ENCODE measurements at regions not wholly inside any gene's neighbourhood (a gene's known extent, or its start where the extent isn't known, plus 50 kb on each side); places are given as distances from the start of the nearest gene placed in this dataset.

DNA sequence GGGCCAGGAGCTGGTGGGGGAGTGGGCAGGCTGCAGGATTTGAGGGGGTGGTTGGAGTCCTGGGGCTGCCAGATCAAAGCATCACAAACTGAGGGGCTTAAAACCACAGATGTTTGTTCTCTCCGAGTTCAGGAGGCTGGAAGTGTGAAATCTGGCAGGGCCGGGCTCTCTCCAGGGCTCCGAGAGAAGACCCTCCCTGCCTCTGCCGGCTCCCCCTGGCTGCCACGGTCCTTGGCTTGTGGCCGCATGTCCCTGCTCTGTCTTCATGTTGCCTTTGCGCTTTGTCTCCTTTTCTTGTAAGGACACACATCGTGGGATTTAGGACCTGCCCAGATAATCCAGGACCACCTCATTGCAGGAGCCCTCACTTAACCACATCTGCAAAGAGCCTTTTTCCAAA lies 139.8 kb upstream of the GSE1 start:
- no peak overlapping the region for H2BK12ac ChIP-seq (ENCODE audit: insufficient read length, low read depth, low read length)
- no peak overlapping the region for H4K91ac ChIP-seq (ENCODE audit: insufficient read length, low read depth, low read length)
- H3T11ph ChIP-seq (ENCODE audit: low read length): no peak overlapping the region
- H3K79me2 ChIP-seq (ENCODE audit: insufficient read depth, low read length): no peaks in the 10 kb centered on the region
- Mint-ChIP-seq H3K4me1 (peaks cover 21 to 34% of the 10 kb centered on the region in 2 experiments), H3K27ac (0 out of 7 replicates have a peak overlapping the region, but pooled peaks of 1 of the 3 experiments have one; percentile 48), H3K9me3 (no peaks in the 10 kb centered on the region), H3K4me3 (peak overlapping the region in 1 of 2 experiments; percentile 40; a peak in 1 of 5 replicates), H3K36me3 (ENCODE audit: insufficient read depth in 1 of 3, low read depth in 3 of 3) (no peaks in the 10 kb centered on the region; a peak in 1 of 7 replicates), H3K27me3 (ENCODE audit: low read depth) (peaks cover 11% of the 10 kb centered on the region)
- H2BK15ac ChIP-seq (ENCODE audit: low read depth, low read length): no peak overlapping the region
- H2BK5ac ChIP-seq (ENCODE audit: insufficient read length, low read length): no peak overlapping the region
- no peak overlapping the region for H2BK20ac ChIP-seq (ENCODE audit: low read depth, low read length, poor library complexity, severe bottlenecking)
- H3K27me3 ChIP-seq (ENCODE audit: insufficient read depth, low read length): no peaks in the 10 kb centered on the region
- H3K4me2 ChIP-seq (ENCODE audit: insufficient read depth, insufficient read length, low read length): no peak overlapping the region
- H3K4ac ChIP-seq (ENCODE audit: low read depth, low read length): no peak overlapping the region
- H3K23ac ChIP-seq (ENCODE audit: insufficient read length, low read depth, low read length): no peak overlapping the region
- H4K20me1 ChIP-seq (ENCODE audit: control insufficient read depth, insufficient read depth, insufficient read length): no peaks in the 10 kb centered on the region
- no peaks in the 10 kb centered on the region; the same call in 1 of the 2 replicates for H3K4me1 ChIP-seq (ENCODE audit: insufficient read depth, low read length)
- H3K56ac ChIP-seq (ENCODE audit: insufficient read length, low read depth, low read length): no peak overlapping the region
- H2BK120ac ChIP-seq (ENCODE audit: low read depth, low read length, poor library complexity, severe bottlenecking): no peak overlapping the region
- no peak overlapping the region for H3K9ac ChIP-seq (ENCODE audit: extremely low read depth, insufficient read length, low read length)
- DNase-seq: no peak
- peak; percentile 20; the same call in 1 of the 3 replicates for TF ChIP-seq CTCF (conservative IDR thresholded peaks at IDR 0.05)
- no peak overlapping the region for H2AFZ ChIP-seq (ENCODE audit: low read length)
- H3K23me2 ChIP-seq (ENCODE audit: insufficient read length, low read depth, low read length, poor library complexity, severe bottlenecking): no peaks in the 10 kb centered on the region
- no peak overlapping the region for H4K8ac ChIP-seq (replicated peaks; ENCODE audit: insufficient read length, low read depth, low read length)
- H3K9me3 ChIP-seq (ENCODE audit: control insufficient read depth, low read depth, low read length): no peaks in the 10 kb centered on the region
- no peak overlapping the region for H3K18ac ChIP-seq (ENCODE audit: insufficient read length, low read depth, low read length)
- H3K27ac ChIP-seq (ENCODE audit: insufficient read length, low read depth, low read length): no peak overlapping the region
- H2AK5ac ChIP-seq (ENCODE audit: insufficient read length, low read length): no peak overlapping the region
- WGBS (ENCODE audit: extremely low coverage, insufficient read length, low lambda C conversion rate): no CpG with 5 or more reads among the region's 8 CpGs
- H3K14ac ChIP-seq (ENCODE audit: insufficient read depth, low read length): no peak overlapping the region
- no peak overlapping the region for H4K5ac ChIP-seq (ENCODE audit: insufficient read length, low read depth, low read length)
- H3K79me1 ChIP-seq (ENCODE audit: insufficient read depth, low read depth, low read length, poor library complexity, severe bottlenecking): no peaks in the 10 kb centered on the region

All from H9 (cell line).